Skin of body (tissue), 1 donor: ENCODE measurements at regions not wholly inside any gene's neighbourhood (a gene's known extent, or its start where the extent isn't known, plus 50 kb on each side); places are given as distances from the start of the nearest gene placed in this dataset.
"Not testable (repeated sequence)": the region's sequence is repeated elsewhere in the genome, so short reads cannot be mapped to it uniquely, and the experiment has no call there.

Source experiments
- DNase-seq: peaks from one replicate; lab custom pipeline; 2025; lab: John Stamatoyannopoulos, UW

- no peak for DNase-seq
Measured at GRCh38 chr4:10278071-10278470, 161.5 kb upstream of the WDR1 start.

DNA sequence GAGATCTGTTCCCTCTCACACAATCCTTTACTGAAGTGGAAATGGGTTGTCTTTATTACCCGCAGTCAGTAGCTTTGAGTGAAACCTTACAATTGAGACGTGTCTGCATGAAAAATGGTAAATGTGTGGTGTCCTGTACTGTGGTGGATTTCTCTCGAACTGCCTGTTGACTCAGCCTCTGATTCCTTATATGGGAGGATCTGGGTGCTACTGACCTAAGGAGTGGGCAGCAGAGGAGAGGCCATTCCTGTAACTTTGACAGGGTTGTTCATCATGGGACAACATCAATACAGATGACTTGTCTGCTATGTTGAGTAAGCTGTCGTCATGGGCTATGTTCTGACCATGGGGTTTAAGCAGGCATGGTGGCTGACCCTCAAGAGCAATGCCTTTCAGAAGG, 159.6 kb upstream of the WDR1 start:
- DNase-seq, result no peak

GRCh38 chr4:10275696-10276095, 159.1 kb upstream of the WDR1 start:
- DNase-seq, result no peak

DNA sequence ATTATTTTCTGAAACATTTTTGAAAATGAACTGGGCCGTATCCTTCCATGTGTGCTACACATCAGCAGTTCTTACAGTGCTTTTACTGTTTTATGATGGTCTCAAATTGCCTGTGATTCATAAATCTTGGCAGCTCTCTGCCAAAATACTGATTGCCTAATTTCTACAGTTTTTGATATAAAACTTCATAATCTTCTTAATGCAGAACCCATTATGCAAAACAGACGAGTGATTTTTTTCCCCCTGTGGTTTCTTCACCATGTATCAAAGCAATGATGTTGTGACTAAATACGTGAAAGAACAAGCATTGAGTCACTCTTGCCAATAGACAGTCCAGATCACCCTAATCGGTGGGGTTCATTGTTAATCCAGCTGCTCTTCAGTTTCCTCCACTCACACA, 156.4 kb upstream of the WDR1 start:
- no peak for DNase-seq

DNA sequence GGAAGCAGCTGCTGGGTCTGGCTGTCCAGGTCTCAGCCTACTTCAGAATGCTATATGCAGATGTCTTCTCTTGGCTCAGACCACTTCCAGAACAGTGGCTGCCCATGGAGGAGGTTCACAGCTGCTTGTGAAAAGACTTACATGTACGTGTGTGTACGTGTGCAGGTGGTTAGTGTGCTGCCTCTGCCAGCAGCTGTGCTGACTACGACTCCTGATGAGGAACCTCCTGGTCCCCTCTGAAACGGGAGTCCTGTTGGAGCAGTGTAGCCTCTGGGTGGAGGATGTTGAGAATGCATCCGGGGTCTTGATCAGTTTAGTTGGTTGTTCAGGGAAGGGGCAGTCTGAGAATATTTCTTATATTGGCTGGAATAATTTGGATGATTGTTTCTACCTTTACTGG, 155.9 kb upstream of the WDR1 start:
- DNase-seq, result no peak

GRCh38 chr4:10267066-10267465, 150.5 kb upstream of the WDR1 start:
- DNase-seq, result no peak

DNA sequence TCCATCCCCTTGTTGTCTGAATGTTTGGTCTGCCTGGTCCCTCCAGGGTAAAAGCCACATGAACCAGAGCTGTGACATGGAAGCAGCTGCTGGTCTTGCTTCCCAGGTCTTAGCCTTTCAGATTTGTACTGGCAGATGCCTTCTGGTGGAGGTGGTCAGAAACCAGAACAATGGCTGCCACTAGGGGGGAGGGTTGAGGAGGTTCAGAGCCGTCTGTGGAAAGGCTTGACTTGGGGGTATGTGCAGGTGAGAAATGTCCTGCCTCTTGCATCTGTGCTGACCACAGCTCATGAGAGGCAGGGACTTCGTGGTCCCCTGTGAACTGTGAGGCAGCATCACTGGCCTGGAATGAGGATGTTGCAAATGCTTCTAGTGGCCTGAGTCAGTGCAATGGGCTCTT, 144.2 kb upstream of the WDR1 start:
- no peak for DNase-seq

DNA sequence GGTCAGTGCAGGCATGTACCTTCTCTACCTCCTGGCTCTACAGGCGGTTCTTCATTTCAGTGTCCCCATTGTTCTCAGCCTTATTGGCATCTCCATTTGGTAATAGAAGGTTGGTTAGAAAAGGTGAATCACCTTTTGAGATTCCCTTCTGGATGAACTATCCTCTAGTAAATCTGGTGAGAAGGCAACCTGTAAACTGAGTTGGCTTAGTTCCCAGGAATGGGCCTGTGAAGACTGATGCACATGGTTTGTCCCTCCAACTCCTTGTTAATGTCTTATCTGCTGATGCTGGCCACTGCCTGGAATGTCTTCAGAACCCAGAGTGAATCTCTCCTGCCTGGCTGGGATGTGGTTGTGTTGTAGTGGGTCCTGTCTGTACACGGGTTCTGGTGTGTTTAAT, 143.4 kb upstream of the WDR1 start:
- DNase-seq, result no peak

GRCh38 chr4:10256203-10256602, 139.6 kb upstream of the WDR1 start:
- no peak for DNase-seq

GRCh38 chr4:10253765-10254164, 137.2 kb upstream of the WDR1 start:
- DNase-seq, result no peak

GRCh38 chr4:10245751-10246150, 129.2 kb upstream of the WDR1 start:
- DNase-seq, result no peak

DNA sequence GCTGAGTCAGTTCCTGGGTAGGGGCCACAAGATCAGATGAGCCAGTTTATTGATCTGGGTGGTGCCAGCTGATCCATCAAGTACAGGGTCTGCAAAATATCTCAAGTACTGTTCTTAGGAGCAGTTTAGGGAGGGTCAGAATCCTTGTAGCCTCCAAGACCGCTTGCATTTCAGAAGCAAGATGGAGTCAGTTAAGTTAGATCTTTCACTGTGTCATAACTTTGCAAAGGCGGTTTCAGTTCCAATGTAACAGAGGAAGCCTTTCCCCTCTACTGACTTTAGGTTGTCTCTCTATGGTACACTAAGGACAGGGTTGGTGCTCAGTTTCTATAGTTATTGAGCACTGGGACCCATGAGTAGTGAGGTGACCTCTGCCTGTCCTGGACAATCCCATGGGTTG, 127.3 kb upstream of the WDR1 start:
- DNase-seq, result no peak

GRCh38 chr4:10240691-10241090, 124.1 kb upstream of the WDR1 start:
- DNase-seq, result no peak

GRCh38 chr4:10239982-10240654, 123.5 kb upstream of the WDR1 start:
- no peak for DNase-seq

GRCh38 chr4:10237131-10237530, 120.5 kb upstream of the WDR1 start:
- DNase-seq, result no peak

- no peak for DNase-seq
Measured at GRCh38 chr4:10232114-10232513, 115.5 kb upstream of the WDR1 start.

DNA sequence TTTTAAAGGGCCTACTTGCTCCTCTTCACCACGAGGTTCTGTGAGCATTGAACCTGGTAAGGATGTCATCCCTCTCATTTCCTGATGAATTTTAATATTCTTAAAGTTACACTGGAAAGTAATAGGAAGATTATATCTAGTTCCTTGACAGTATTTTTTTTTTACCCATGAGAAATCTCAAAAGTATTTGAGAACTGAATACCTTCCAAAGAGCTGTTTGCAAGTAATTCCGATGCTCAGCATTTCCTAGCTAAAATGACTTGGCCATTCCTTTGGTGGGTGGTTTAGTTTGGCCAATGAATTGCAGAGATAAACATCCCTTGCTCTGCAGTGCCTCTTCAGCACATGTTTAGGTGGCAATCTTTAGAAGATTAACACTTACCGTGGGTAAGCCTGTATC, 110.2 kb upstream of the WDR1 start:
- DNase-seq, result no peak

DNA sequence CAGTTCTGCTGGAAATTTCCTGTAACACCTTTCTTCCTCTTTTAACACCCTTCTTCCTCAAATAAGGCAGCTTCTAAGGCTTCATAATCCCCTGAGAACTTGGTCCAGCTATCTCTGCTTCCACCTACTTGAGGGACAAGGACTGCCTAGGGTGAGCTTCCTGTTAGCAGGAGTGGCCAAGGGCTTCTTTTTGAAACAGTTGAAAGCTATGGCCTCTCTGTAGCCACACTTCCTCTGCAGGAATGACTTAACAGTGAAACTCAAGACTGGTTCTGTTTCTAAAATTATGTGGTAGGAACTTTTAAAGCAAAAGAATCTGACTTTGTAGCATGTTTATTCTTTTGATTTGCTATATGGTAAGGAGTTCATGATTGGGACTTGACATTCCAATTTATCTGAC, 108.5 kb upstream of the WDR1 start:
- no peak for DNase-seq

DNA sequence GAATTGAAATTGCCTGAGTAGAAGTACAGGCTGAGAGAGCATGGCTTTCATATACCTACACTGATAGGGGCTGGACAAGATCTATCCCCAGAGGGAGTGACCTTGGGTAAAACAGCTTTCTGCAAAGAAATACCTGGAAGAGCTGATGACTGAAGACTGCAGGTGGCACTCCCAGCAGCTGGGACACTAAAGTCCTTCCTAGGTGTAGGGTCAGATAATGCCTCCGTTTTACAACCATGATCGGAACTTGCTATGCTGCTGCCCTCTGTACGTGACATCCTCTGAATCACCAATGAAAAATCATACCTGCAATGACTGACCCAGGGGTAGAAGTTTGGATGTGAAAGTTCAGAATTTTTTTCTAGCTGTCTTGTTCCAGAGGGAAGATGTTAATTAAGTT, 107.2 kb upstream of the WDR1 start:
- no peak for DNase-seq

DNA sequence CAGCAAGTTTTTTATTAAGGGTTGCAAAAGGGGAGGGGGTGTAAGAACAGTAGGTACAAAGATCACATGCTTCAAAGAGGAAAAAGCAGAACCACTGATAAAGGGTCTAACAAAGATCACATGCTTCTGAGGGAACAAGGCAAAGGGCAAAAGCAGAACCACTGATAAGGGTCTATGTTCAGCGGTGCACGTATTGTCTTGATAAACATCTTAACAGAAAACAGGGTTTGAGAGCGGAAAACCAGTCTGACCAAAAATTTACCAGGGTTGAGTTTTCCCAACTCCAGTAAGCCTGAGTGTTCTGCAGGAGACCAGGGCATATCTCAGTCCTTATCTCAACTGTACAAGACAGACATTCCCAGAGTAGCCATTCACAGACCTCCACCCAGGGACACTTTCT, 96.9 kb upstream of the WDR1 start:
- DNase-seq, result not testable (repeated sequence)

- DNase-seq, result no peak
Measured at GRCh38 chr4:10212901-10213300, 96.3 kb upstream of the WDR1 start.

- DNase-seq, result no peak
Measured at GRCh38 chr4:10212400-10212799, 95.8 kb upstream of the WDR1 start.

DNA sequence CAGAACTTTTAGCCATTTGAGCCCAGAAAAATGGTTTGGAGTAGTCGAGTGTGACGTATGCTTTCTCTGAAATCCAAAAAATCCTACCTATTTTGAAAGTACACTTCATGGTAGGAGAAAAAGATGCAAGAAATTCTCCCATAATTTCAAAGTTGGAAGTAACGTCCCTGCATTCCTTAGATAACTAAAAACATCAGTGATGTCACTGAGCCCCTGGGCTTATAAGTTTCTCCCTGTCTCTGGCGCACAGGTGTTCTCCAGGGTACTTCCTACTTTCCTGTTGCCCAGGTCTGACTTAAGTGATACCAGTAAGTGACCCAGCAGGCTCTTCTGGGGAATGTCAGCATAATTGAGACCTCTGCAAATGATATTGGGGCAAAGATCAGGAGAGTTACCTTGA, 90.5 kb upstream of the WDR1 start:
- no peak for DNase-seq

- no peak for DNase-seq
Measured at GRCh38 chr4:10205223-10205622, 88.6 kb upstream of the WDR1 start.
